GM21367 (cell line): ENCODE measurements at regions not wholly inside any gene's neighbourhood (a gene's known extent, or its start where the extent isn't known, plus 50 kb on each side); places are given as distances from the start of the nearest gene placed in this dataset.
A peak's percentile ranks its signal among the peaks of the same experiment; 100 is the strongest.
"Not testable (repeated sequence)": the region's sequence is repeated elsewhere in the genome, so short reads cannot be mapped to it uniquely, and the experiment has no call there.

Experiments
- ATAC-seq: cut with Tn5 transposase; IDR thresholded peaks from one replicate; pipeline ENCODE4 v1.9.1; 2021; ENCODE audit not compliant: unreplicated experiment

- ATAC-seq, result not testable (repeated sequence)
Observed at GRCh38 chr2:89862164-89862563, 1170.7 kb downstream of the RPIA start.

- ATAC-seq, result not testable (repeated sequence)
Observed at GRCh38 chr2:89863209-89863608, 1171.7 kb downstream of the RPIA start.

GRCh38 chr2:89874810-89875595 lies 1183.5 kb downstream of the RPIA start:
- not testable (repeated sequence) for ATAC-seq

- ATAC-seq, result not testable (repeated sequence)
Observed at GRCh38 chr2:89876445-89876844, 1185.0 kb downstream of the RPIA start.

GRCh38 chr2:89876878-89877277 lies 1185.4 kb downstream of the RPIA start:
- not testable (repeated sequence) for ATAC-seq

GRCh38 chr2:89882880-89883279 lies 1191.4 kb downstream of the RPIA start:
- ATAC-seq, result not testable (repeated sequence)

GRCh38 chr2:89883624-89884023 lies 1192.2 kb downstream of the RPIA start:
- not testable (repeated sequence) for ATAC-seq

- not testable (repeated sequence) for ATAC-seq
Observed at GRCh38 chr2:89885071-89885470, 1193.6 kb downstream of the RPIA start.

- not testable (repeated sequence) for ATAC-seq
Observed at GRCh38 chr2:89888693-89889092, 1197.2 kb downstream of the RPIA start.

GRCh38 chr2:89890185-89890773 lies 1198.8 kb downstream of the RPIA start:
- not testable (repeated sequence) for ATAC-seq

GRCh38 chr2:89894988-89895387 lies 1203.5 kb downstream of the RPIA start:
- ATAC-seq, result not testable (repeated sequence)

GRCh38 chr2:89895629-89896028 lies 1204.2 kb downstream of the RPIA start:
- ATAC-seq, result not testable (repeated sequence)

- ATAC-seq, result not testable (repeated sequence)
Observed at GRCh38 chr2:89927018-89927417, 1235.5 kb downstream of the RPIA start.

GRCh38 chr2:89935436-89935835 lies 1244.0 kb downstream of the RPIA start:
- not testable (repeated sequence) for ATAC-seq

- not testable (repeated sequence) for ATAC-seq
Observed at GRCh38 chr2:89936011-89936410, 1244.5 kb downstream of the RPIA start.

- ATAC-seq, result peak; percentile 38
Observed at GRCh38 chr2:89936559-89936958, 1245.1 kb downstream of the RPIA start.

- ATAC-seq, result peak; percentile 99
Observed at GRCh38 chr2:89938756-89939155, 1247.3 kb downstream of the RPIA start.

- not testable (repeated sequence) for ATAC-seq
Observed at GRCh38 chr2:89944267-89944666, 1252.8 kb downstream of the RPIA start.

- not testable (repeated sequence) for ATAC-seq
Observed at GRCh38 chr2:89945004-89945616, 1253.6 kb downstream of the RPIA start.

- ATAC-seq, result not testable (repeated sequence)
Observed at GRCh38 chr2:89947208-89947815, 1255.8 kb downstream of the RPIA start.

- not testable (repeated sequence) for ATAC-seq
Observed at GRCh38 chr2:89948102-89948501, 1256.6 kb downstream of the RPIA start.
